Stimulated activated CD4-positive, alpha-beta T cell treated with anti-CD3 and anti-CD28 coated beads, Interleukin-1b, Interleukin-23, amount 100 ng/mL, for 1 hour (primary cell): ENCODE measurements at regions not wholly inside any gene's neighbourhood (a gene's known extent, or its start where the extent isn't known, plus 50 kb on each side); places are given as distances from the start of the nearest gene placed in this dataset.

ENCODE experiments used
- DNase-seq, 2 donors: peaks; one replicate each; pipeline ENCODE4 v3.0.0-alpha.2; 2020; ENCODE audit warnings: low read depth in 2 of 2

DNA sequence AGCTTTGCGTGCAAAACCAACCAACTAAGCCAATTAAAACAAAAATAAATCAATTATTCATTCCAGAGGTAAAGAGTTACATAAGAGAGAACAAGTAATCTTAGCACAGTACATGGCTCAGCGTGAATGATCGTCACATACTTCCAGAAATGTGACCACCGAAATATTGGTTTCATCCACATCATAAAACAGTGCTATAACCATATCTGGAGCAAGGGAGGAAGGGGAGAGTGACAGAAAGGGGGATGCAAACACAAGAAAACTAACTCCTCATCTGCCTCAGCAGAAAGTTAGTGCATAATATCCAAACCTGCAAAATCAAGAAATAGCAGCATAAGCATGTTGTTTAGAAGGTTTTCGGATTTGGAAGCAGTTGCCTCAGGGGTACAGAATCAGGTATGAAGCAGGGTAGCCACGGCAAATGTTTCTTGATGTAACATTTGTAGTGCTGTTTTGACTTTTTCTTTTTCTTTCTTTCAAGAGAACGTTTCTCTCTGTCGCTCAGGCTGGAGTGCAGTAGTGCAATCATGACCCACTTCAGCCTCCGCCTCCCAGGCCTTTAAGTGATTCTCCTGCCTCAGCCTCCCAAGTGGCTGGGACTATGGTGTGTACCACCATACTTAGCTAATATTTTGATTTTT is 93.9 kb upstream of the EGLN3 start:
- no peak for DNase-seq

GRCh38 chr14:34044373-34044637 is 93.4 kb upstream of the EGLN3 start:
- DNase-seq, result no peak

GRCh38 chr14:34043627-34044372 is 92.9 kb upstream of the EGLN3 start:
- peak in 1 of 2 donors; percentile 22 for DNase-seq

DNA sequence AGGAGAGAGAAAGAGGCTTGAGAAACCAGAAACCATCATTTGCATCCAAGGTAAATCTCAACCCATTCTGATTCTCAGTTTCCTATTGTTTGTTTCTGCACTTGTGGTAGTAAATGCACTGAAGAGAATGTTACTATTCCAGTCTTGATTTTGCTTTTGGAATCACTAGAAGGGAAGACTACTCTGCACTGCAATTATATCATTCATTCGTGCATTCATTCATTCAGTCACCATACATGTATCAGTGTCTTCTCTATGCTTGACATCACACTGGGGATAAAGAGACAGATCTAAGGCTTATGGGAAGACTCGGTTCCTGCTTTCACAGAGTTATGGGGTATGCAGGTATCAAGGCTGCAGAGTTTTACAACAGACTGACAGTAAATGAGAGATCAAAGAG is 90.3 kb upstream of the EGLN3 start:
- no peak for DNase-seq

- no peak for DNase-seq
These were observed 89.9 kb upstream of the EGLN3 start for GRCh38 chr14:34040766-34041165.

DNA sequence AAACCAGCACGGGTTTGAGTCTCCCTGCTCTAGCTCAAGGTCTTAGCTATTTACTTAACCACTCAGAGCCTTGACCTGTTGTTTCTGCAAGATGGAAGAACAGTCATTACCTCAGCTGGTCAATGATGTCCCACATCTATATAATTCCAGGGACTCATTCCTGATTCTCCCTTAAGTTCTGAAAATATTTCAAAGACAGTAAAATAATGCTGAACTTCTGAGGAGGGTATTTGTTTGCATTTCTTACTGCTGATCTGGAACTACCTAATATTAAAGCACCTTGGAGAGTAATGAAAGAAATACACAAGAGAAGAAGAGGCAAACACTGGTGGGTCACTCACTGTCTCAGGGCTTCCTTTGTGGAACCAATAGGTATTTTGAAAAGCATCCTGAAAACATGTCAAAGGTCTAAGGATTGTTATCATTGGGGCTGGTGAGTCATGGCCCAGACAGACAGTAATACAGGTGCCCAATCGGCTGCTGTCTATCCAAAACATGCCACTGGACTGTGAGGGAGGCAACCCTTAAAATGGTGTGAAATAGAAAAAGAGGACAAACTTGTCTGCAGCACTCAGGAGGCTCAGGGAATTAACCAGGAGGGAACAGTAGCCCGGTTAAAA is 88.7 kb upstream of the EGLN3 start:
- DNase-seq, result no peak

GRCh38 chr14:34038358-34039057 is 87.6 kb upstream of the EGLN3 start:
- no peak for DNase-seq

DNA sequence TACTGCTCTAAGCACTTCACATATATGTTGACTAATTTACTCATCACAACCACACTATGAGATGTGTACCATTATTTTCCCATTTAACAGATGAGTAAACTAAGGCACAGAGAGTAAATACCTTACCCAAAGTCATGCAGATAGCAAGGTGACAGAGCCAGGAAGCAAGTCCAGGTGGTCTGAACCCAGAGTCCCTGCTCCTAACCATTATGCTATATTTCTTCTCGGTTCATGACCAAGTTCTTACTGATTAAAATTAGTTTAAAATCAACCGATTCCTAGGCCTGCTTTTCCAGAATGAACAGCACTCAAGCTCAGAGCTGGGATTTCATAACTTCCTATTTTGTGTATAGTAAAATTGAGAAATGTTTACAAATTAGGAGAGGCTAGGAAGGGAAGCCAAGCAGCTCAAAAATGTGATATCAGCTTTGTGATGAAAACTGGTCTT is 85.5 kb upstream of the EGLN3 start:
- no peak for DNase-seq

GRCh38 chr14:34035934-34036250 is 85.0 kb upstream of the EGLN3 start:
- DNase-seq, result no peak

DNA sequence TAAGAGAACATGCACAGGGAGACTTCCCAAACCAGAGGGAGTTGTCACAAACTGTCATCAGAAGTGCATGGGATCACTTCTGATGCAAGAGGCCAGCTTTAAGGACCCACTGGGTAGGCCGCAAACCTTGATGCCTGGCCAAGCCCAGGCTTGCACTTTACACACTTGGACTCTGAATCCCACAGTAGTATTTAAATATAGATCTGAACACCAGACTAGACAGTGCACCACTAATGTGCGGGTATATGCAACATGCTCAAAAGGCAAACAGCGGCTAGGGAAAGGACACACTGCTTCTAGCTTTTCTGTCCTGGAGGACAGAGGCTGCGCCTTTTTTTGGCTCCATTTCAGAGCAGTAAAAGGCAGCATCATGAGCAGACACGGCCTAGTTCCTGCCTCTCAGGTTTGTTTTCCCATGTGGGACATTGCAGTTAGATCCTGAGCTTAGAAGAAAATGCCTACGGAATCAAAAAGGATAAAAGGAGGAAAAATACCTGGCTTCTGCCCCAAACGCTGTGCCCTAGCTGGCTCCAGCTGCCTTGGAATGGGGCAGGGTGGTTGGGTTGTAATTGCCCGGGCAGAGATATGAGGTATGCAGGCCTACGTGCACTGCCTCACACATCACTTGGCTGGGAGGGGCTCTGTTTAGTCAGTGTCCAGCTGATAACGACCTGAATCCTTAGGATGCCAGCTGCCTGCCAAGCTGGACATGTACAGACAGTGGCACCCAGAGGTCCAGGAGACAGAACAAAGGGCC is 84.5 kb upstream of the EGLN3 start:
- DNase-seq, result no peak

- no peak for DNase-seq
These were observed 83.7 kb upstream of the EGLN3 start for GRCh38 chr14:34034447-34035176.

DNA sequence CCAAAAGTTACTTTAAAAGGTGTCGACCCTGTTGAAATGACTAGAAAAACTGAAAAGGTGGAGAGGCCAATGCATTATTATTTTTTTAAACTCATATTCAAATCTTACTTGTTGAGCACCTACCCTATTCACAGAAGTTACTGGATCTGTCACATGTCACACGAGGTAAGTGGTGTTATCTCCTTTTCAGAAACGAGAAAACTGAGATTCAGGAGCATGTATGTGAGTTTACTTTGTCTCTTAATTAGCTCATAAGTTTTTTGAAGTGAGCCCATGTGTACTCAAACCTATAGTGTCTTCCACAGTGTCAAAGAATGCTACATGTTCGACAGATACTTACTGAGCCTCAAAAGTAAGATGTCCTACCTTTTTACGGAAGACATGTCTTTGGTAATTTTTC is 81.8 kb upstream of the EGLN3 start:
- no peak for DNase-seq

DNA sequence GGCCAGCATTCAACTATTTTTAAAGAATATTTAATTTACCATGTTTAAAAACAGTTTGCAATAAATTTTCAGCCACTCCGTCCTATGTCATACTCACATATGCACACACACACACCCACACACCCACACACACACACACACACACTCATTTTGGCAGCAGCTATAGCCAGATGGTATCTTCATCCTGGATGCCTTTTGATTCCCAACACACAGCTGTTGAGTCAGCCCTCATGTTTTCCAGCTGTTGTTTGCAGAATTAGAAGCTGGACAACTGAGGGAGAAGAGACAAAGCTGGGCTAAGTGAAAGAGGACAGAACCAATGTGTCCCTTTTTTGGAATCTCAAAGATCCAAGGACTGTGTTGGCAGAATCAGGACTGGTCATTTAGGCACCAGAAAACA is 80.0 kb upstream of the EGLN3 start:
- no peak for DNase-seq

GRCh38 chr14:34029921-34030334 is 79.1 kb upstream of the EGLN3 start:
- no peak for DNase-seq

DNA sequence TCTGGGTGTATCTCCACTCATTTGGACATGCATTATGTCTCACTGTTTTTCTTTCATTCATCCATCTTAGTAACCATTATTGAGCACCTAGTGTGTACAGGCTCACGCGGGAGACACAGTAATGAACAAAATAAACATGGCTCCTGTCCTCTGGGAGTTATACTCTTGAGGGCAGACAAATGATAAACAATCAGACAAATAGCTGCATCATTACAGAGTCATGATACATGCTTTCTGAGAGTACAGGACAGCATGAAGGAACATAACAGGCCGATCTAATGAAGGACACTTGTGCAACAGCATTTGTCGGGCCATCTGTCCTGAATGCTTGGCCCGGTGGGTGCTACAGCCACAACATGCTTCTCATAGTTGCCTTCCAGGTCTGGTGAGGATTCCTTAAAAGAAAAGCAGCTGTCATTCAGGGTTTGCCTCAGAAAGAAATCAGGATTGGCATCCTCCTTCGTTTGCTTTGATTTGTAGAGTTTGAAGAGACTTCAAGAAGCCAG is 77.2 kb upstream of the EGLN3 start:
- no peak for DNase-seq

GRCh38 chr14:34027130-34027989 is 76.5 kb upstream of the EGLN3 start:
- DNase-seq, result no peak

GRCh38 chr14:34025325-34026017 is 74.6 kb upstream of the EGLN3 start:
- DNase-seq, result no peak

DNA sequence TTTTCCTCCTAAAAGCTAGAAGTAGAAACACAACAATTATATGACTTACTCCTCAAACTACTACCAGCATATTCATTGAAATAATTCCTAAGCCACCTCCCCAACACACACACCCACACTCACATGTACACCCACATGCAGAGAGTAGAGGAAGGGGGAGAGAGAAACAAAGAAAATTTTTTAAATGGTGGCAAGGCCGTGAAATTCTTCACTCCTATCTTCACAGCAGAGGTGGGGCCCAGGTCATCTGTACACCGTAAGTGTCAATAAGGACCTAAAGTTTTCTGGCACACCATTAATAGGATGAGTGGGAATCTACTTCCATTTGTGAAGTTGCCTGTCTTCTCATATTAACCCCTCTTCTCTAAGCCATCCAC is 73.9 kb upstream of the EGLN3 start:
- DNase-seq, result no peak

- no peak for DNase-seq
These were observed 73.2 kb upstream of the EGLN3 start for GRCh38 chr14:34023824-34024767.
